H1 (cell line): ENCODE measurements at regions not wholly inside any gene's neighbourhood (a gene's known extent, or its start where the extent isn't known, plus 50 kb on each side); places are given as distances from the start of the nearest gene placed in this dataset.

Experiments used
- BACH1 ChIP-seq: IDR thresholded peaks from 2 replicates; pipeline ENCODE4 v1.6.1; 2012; ENCODE audit warnings: low read length, improper control_type of control experiment
- CTBP2 ChIP-seq: IDR thresholded peaks from 2 replicates; pipeline ENCODE4 v1.7.0; 2011; ENCODE audit warnings: borderline replicate concordance, mild to moderate bottlenecking, moderate library complexity, mixed read lengths, low read length; ENCODE audit not compliant: insufficient read depth, insufficient read length
- EP300 ChIP-seq, 2 experiments: IDR thresholded peaks; 1 replicate in 1 of 2; 2 replicates in 1 of 2; pipeline ENCODE4 v1.6.1; 2011 to 2012; ENCODE audit warnings: low read depth in 2 of 2, low read length in 2 of 2, mild to moderate bottlenecking in 2 of 2, borderline replicate concordance in 1 of 2, inconsistent platforms in 1 of 2, moderate library complexity in 1 of 2
- GABPA ChIP-seq: IDR thresholded peaks from 2 replicates; pipeline ENCODE4 v1.6.1; 2011; ENCODE audit warnings: mild to moderate bottlenecking, low read length, moderate library complexity, borderline replicate concordance; ENCODE audit not compliant: insufficient read depth
- HDAC2 ChIP-seq, 2 experiments: fragments of 300-600 bp in 1 of 2; sonication (generic) in 1 of 2; IDR thresholded peaks; 2 replicates each; pipeline ENCODE4 v1.6.1; 2011 to 2012; ENCODE audit warnings: low read depth in 2 of 2, low read length in 2 of 2, mild to moderate bottlenecking in 2 of 2, moderate library complexity in 2 of 2, borderline replicate concordance in 1 of 2, inconsistent platforms in 1 of 2
- POU5F1 ChIP-seq: IDR thresholded peaks from 2 replicates; pipeline ENCODE4 v1.6.1; 2011; ENCODE audit warnings: low read depth, mild to moderate bottlenecking, low read length, moderate library complexity
- RFX5 ChIP-seq: IDR thresholded peaks from 2 replicates; pipeline ENCODE4 v1.6.1; 2011; ENCODE audit warnings: low read depth, low read length, improper control_type of control experiment, borderline replicate concordance
- SIRT6 ChIP-seq: IDR thresholded peaks from one replicate; pipeline ENCODE4 v1.7.1; 2012; ENCODE audit warnings: low read length, inconsistent platforms
- SUZ12 ChIP-seq: fragments of 200-600 bp; sonication (generic); IDR thresholded peaks from 2 replicates; pipeline ENCODE4 v1.6.1; 2012; ENCODE audit warnings: mild to moderate bottlenecking, inconsistent platforms, low read length, moderate library complexity, mixed read lengths
- TF ChIP-seq, protein P1 (sequence below): IDR thresholded peaks from 2 replicates; pipeline ENCODE4 v1.6.1; 2011; ENCODE audit warnings: low read length, improper control_type of control experiment

- TF ChIP-seq GABPA = no peak
- TF ChIP-seq HDAC2 (IDR thresholded peaks at IDR 0.05; ENCODE audit: borderline replicate concordance in 1 of 2, low read depth in 2 of 2, low read length in 2 of 2) = no peak
- no peak for TF ChIP-seq SIRT6
- TF ChIP-seq BACH1 = no peak
- TF ChIP-seq SUZ12 = no peak
- TF ChIP-seq, protein P1, sequence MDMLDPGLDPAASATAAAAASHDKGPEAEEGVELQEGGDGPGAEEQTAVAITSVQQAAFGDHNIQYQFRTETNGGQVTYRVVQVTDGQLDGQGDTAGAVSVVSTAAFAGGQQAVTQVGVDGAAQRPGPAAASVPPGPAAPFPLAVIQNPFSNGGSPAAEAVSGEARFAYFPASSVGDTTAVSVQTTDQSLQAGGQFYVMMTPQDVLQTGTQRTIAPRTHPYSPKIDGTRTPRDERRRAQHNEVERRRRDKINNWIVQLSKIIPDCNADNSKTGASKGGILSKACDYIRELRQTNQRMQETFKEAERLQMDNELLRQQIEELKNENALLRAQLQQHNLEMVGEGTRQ = no peak
- TF ChIP-seq RFX5 = no peak
- TF ChIP-seq POU5F1 = no peak
- TF ChIP-seq EP300 (IDR thresholded peaks at IDR 0.05; ENCODE audit: borderline replicate concordance in 1 of 2, low read depth in 2 of 2, low read length in 2 of 2) = no peak
- TF ChIP-seq CTBP2 = no peak
Observed at GRCh38 chr13:24071423-24072075, 89.0 kb upstream of the SPATA13 start (continued).
